ENCODE measurements at regions not wholly inside any gene's neighbourhood (a gene's known extent, or its start where the extent isn't known, plus 50 kb on each side); places are given as distances from the start of the nearest gene placed in this dataset.

DNA sequence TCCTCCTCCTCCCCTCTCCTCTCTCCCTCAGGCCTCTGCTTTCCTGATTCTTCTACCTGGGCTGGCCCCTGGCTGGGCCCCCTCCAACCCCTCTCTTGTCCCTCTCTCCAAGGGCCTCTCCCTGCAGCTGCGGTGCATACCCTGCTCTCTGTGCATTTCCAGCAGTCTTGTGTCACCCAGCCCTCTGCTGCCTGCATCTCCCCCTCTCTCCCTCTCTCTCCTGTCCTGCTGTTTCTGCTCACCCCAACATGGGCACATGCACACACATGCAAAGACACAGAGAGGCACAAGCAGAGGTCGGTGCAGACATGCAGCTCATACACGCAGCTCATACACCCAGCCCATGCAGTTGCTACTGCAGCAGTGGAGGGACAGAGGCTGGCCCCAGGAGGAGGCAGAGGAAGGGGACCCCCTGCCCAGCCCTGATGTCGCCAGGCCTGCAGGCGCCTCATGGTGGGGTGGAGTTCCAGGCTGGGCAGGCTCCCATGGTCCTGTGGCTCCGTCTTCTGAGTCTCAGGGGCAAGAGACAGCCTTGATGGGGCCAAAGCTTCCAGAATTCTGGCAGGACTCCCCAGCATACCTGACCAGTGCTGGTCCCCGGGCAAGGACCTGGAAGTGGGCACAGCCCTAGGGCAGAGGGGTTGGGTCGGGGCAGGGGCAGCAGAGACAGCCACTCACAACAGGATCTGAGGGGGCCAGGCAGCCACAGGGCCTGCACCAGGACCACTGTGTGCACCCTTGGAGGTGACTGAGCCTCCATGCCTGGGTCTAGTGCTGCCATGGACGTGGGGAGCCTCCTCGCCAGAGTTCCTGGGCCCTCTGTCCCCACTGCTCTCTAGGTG lies 216.9 kb downstream of the C9orf50 start:
- TF ChIP-seq EZH2phosphoT487 (IDR thresholded peaks at IDR 0.05; ENCODE audit: insufficient read depth, low read depth) (no peak), EZH2 (IDR thresholded peaks at IDR 0.05; ENCODE audit: insufficient read depth, poor library complexity, severe bottlenecking) (no peak)

Measured in GM23248 (cell line).